ENCODE measurements at regions not wholly inside any gene's neighbourhood (a gene's known extent, or its start where the extent isn't known, plus 50 kb on each side); places are given as distances from the start of the nearest gene placed in this dataset.

GRCh38 chr6:106035655-106036054 lies 50.5 kb upstream of the PRDM1 start:
- H3K36me3 ChIP-seq: no peaks in the 10 kb centered on the region
- no peak for DNase-seq
- no peaks in the 10 kb centered on the region for H3K27me3 ChIP-seq
- H3K4me1 ChIP-seq: peaks cover 11% of the 10 kb centered on the region
- no peak overlapping the region for H3K4me3 ChIP-seq (ENCODE audit: low read depth, low read length)
- H3K9me3 ChIP-seq: no peaks in the 10 kb centered on the region
- TF ChIP-seq CTCF (IDR thresholded peaks at IDR 0.05; ENCODE audit: low read depth, low read length): no peak

DNA sequence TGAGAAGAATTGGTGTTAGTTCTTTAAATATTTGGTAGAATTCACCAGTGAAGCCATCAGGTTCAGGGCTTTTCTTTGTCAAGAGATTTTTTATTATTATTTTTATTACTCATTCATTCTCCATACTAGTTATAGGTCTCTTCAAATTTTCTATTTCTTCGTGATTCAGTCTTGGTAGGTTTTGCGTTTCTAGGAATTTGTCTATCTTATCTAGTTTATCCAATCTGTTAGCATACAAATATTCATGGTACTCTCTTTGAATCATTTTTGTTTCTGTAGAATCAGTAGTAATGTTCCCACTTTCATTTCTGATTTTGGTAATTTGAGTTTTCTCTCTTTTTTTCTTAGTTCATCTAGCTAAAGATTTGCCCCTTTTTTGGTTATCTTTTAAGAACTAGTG lies 52.3 kb upstream of the PRDM1 start:
- TF ChIP-seq CTCF (IDR thresholded peaks at IDR 0.05; ENCODE audit: low read depth, low read length): no peak
- H3K27me3 ChIP-seq: no peaks in the 10 kb centered on the region
- no peak overlapping the region for H3K4me3 ChIP-seq (ENCODE audit: low read depth, low read length)
- no peak for DNase-seq
- H3K4me1 ChIP-seq: no peaks in the 10 kb centered on the region
- no peaks in the 10 kb centered on the region for H3K36me3 ChIP-seq
- H3K9me3 ChIP-seq: no peaks in the 10 kb centered on the region

DNA sequence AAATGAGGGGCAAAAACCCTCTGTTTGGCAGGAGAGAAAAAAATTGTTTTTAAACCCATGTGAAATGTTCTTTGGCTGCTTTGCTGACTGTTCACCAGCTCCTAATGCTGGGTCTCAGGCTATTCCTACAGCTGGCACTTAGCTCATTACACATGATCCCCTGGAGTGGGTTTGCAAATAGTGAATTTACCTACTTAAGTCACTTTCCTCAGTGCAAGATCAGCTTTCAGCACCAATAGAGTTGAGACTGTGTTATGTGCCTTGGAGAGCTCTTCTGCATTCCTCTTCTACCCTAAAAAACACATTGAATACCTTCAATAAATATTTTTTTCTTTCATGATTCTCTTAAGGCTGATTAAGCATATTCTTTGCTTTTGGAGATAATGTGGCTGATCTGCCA lies 58.4 kb upstream of the PRDM1 start:
- no peak for DNase-seq
- Histone ChIP-seq H3K4me3 (ENCODE audit: low read depth, low read length) (no peak overlapping the region), H3K36me3 (no peaks in the 10 kb centered on the region), H3K9me3 (no peaks in the 10 kb centered on the region; the same call in 1 of the 2 replicates), H3K4me1 (no peaks in the 10 kb centered on the region), H3K27me3 (no peaks in the 10 kb centered on the region)
- no peak for TF ChIP-seq CTCF (IDR thresholded peaks at IDR 0.05; ENCODE audit: low read depth, low read length)

GRCh38 chr6:106026748-106027715 lies 59.1 kb upstream of the PRDM1 start:
- H3K4me3 ChIP-seq (ENCODE audit: low read depth, low read length): no peak overlapping the region
- H3K27me3 ChIP-seq: no peaks in the 10 kb centered on the region
- no peak for DNase-seq
- H3K9me3 ChIP-seq: no peaks in the 10 kb centered on the region; the same call in 1 of the 2 replicates
- H3K36me3 ChIP-seq: no peaks in the 10 kb centered on the region
- no peak for TF ChIP-seq CTCF (IDR thresholded peaks at IDR 0.05; ENCODE audit: low read depth, low read length)
- H3K4me1 ChIP-seq: no peaks in the 10 kb centered on the region

GRCh38 chr6:106025655-106026054 lies 60.5 kb upstream of the PRDM1 start:
- H3K27me3 ChIP-seq: no peaks in the 10 kb centered on the region
- no peaks in the 10 kb centered on the region; the same call in 1 of the 2 replicates for H3K9me3 ChIP-seq
- no peak for DNase-seq
- no peak overlapping the region for H3K4me3 ChIP-seq (ENCODE audit: low read depth, low read length)
- H3K36me3 ChIP-seq: no peaks in the 10 kb centered on the region
- H3K4me1 ChIP-seq: no peaks in the 10 kb centered on the region
- no peak for TF ChIP-seq CTCF (IDR thresholded peaks at IDR 0.05; ENCODE audit: low read depth, low read length)

GRCh38 chr6:106022801-106023200 lies 63.3 kb upstream of the PRDM1 start:
- Histone ChIP-seq H3K36me3 (no peaks in the 10 kb centered on the region), H3K4me1 (no peaks in the 10 kb centered on the region), H3K4me3 (ENCODE audit: low read depth, low read length) (no peak overlapping the region), H3K27me3 (no peaks in the 10 kb centered on the region), H3K9me3 (no peaks in the 10 kb centered on the region; the same call in 1 of the 2 replicates)
- DNase-seq: no peak
- TF ChIP-seq CTCF (IDR thresholded peaks at IDR 0.05; ENCODE audit: low read depth, low read length): no peak
